ENCODE measurements at regions not wholly inside any gene's neighbourhood (a gene's known extent, or its start where the extent isn't known, plus 50 kb on each side); places are given as distances from the start of the nearest gene placed in this dataset.

- DNase-seq (ENCODE audit: low read depth in 1 of 2, low spot score in 1 of 2) = no peak
Observed at GRCh38 chr16:85173981-85174751, 61.9 kb upstream of the CIBAR2 start.

- no peak for DNase-seq (ENCODE audit: low read depth in 1 of 2, low spot score in 1 of 2)
Observed at GRCh38 chr16:85174871-85175723, 62.8 kb upstream of the CIBAR2 start.

- DNase-seq (ENCODE audit: low read depth in 1 of 2, low spot score in 1 of 2) = no peak
Observed at GRCh38 chr16:85175724-85176233, 63.5 kb upstream of the CIBAR2 start.

GRCh38 chr16:85176541-85177447 is 64.5 kb upstream of the CIBAR2 start:
- DNase-seq (ENCODE audit: low read depth in 1 of 2, low spot score in 1 of 2) = no peak

- DNase-seq (ENCODE audit: low read depth in 1 of 2, low spot score in 1 of 2) = no peak
Observed at GRCh38 chr16:85177448-85177846, 65.2 kb upstream of the CIBAR2 start.

GRCh38 chr16:85178006-85178591 is 65.8 kb upstream of the CIBAR2 start:
- no peak for DNase-seq (ENCODE audit: low read depth in 1 of 2, low spot score in 1 of 2)

GRCh38 chr16:85178596-85178995 is 66.3 kb upstream of the CIBAR2 start:
- DNase-seq (ENCODE audit: low read depth in 1 of 2, low spot score in 1 of 2) = no peak

- DNase-seq (ENCODE audit: low read depth in 1 of 2, low spot score in 1 of 2) = no peak
Observed at GRCh38 chr16:85179344-85180046, 67.2 kb upstream of the CIBAR2 start.

- no peak for DNase-seq (ENCODE audit: low read depth in 1 of 2, low spot score in 1 of 2)
Observed at GRCh38 chr16:85180047-85180826, 68.0 kb upstream of the CIBAR2 start.

- no peak for DNase-seq (ENCODE audit: low read depth in 1 of 2, low spot score in 1 of 2)
Observed at GRCh38 chr16:85180827-85181738, 68.8 kb upstream of the CIBAR2 start.

GRCh38 chr16:85181739-85182129 is 69.5 kb upstream of the CIBAR2 start:
- DNase-seq (ENCODE audit: low read depth in 1 of 2, low spot score in 1 of 2) = no peak

- no peak for DNase-seq (ENCODE audit: low read depth in 1 of 2, low spot score in 1 of 2)
Observed at GRCh38 chr16:85182286-85182685, 70.0 kb upstream of the CIBAR2 start.

- DNase-seq (ENCODE audit: low read depth in 1 of 2, low spot score in 1 of 2) = no peak
Observed at GRCh38 chr16:85182774-85183173, 70.5 kb upstream of the CIBAR2 start.

- no peak for DNase-seq (ENCODE audit: low read depth in 1 of 2, low spot score in 1 of 2)
Observed at GRCh38 chr16:85183564-85183963, 71.3 kb upstream of the CIBAR2 start.

GRCh38 chr16:85184404-85184803 is 72.1 kb upstream of the CIBAR2 start:
- DNase-seq (ENCODE audit: low read depth in 1 of 2, low spot score in 1 of 2) = no peak

- no peak for DNase-seq (ENCODE audit: low read depth in 1 of 2, low spot score in 1 of 2)
Observed at GRCh38 chr16:85185303-85186100, 73.2 kb upstream of the CIBAR2 start.

GRCh38 chr16:85187002-85187401 is 74.7 kb upstream of the CIBAR2 start:
- no peak for DNase-seq (ENCODE audit: low read depth in 1 of 2, low spot score in 1 of 2)

Data from activated T-helper 1 cell treated with anti-CD3 and anti-CD28 coated beads, Interleukin-2, amount 50 U/mL, for 16 hours (primary cell).